ENCODE measurements at regions not wholly inside any gene's neighbourhood (a gene's known extent, or its start where the extent isn't known, plus 50 kb on each side); places are given as distances from the start of the nearest gene placed in this dataset.

DNA sequence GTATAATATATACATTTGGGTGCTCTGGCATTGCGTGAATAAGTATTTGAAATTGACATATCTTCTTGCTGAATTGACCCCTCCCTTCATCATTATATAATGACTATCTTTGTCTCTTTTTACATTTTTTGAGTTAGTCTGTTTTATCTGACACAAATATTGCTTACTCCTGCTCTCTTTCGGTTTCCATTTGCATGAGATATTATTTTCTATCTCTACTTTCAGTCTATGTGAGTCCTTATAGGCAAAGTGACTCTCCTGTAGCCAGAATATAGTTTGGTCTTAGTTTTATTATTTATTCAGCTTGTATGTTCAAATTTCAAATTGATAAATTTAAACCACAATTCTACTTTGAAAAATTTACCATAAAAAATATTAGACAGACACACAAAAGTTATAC lies 491.0 kb downstream of the NAV3 start:
- no peak for TF ChIP-seq RAD21 (IDR thresholded peaks at IDR 0.05; ENCODE audit: low read length)
- no peak for TF ChIP-seq EZH2phosphoT487 (IDR thresholded peaks at IDR 0.05; ENCODE audit: borderline replicate concordance, low read depth)
- TF ChIP-seq GATA2 (CRISPR knock-in tag; IDR thresholded peaks at IDR 0.05), result no peak
- no peak for TF ChIP-seq CTCF (IDR thresholded peaks at IDR 0.05)
- TF ChIP-seq CHD2 (IDR thresholded peaks at IDR 0.05; ENCODE audit: low read length, partially characterized antibody), result no peak
- TF ChIP-seq USF1 (IDR thresholded peaks at IDR 0.05; ENCODE audit: borderline replicate concordance, low read depth), result no peak
- no peak for TF ChIP-seq NFIC (IDR thresholded peaks at IDR 0.05; ENCODE audit: borderline replicate concordance)
- TF ChIP-seq ELF1 (IDR thresholded peaks at IDR 0.05), result no peak
